Activated CD4-positive, alpha-beta memory T cell treated with anti-CD3 and anti-CD28 coated beads for 36 hours (primary cell): ENCODE measurements at regions not wholly inside any gene's neighbourhood (a gene's known extent, or its start where the extent isn't known, plus 50 kb on each side); places are given as distances from the start of the nearest gene placed in this dataset.
"Not testable (repeated sequence)": the region's sequence is repeated elsewhere in the genome, so short reads cannot be mapped to it uniquely, and the experiment has no call there.

ENCODE experiments used
- CTCF ChIA-PET: fragments of 350-600 bp; sonication (Branson Sonifier 250); formaldehyde crosslinking; loops from one replicate; lab custom pipeline; 2021; ENCODE audit warnings: antibody characterized with exemption, inconsistent platforms; lab: Charles Lee
- POLR2A ChIA-PET: fragments of 350-600 bp; sonication (Branson Sonifier 250); formaldehyde crosslinking; loops from one replicate; lab custom pipeline; 2021; ENCODE audit warnings: antibody characterized with exemption; lab: Charles Lee
- DNase-seq: peaks from one replicate; pipeline ENCODE4 v3.0.0-alpha.2; 2020
- H3K27ac Mint-ChIP-seq: one replicate; pipeline ENCODE4 v1.8.0; 2021; ENCODE audit warnings: mixed read lengths
- H3K27me3 Mint-ChIP-seq: one replicate; pipeline ENCODE4 v1.8.0; 2021; ENCODE audit warnings: mixed read lengths
- H3K36me3 Mint-ChIP-seq: one replicate; pipeline ENCODE4 v1.8.0; 2021; ENCODE audit warnings: mixed read lengths
- H3K4me1 Mint-ChIP-seq: one replicate; pipeline ENCODE4 v1.8.0; 2021; ENCODE audit warnings: low read depth, mixed read lengths
- H3K4me3 Mint-ChIP-seq: one replicate; pipeline ENCODE4 v1.8.0; 2021; ENCODE audit warnings: mild to moderate bottlenecking, mixed read lengths
- H3K9me3 Mint-ChIP-seq: one replicate; pipeline ENCODE4 v1.8.0; 2021; ENCODE audit warnings: mixed read lengths
- intact Hi-C: fragments of 100-400 bp; cut with micrococcal nuclease; formaldehyde crosslinking; loops from one replicate; pipeline ENCODE4 v1.15.1; 2023

DNA sequence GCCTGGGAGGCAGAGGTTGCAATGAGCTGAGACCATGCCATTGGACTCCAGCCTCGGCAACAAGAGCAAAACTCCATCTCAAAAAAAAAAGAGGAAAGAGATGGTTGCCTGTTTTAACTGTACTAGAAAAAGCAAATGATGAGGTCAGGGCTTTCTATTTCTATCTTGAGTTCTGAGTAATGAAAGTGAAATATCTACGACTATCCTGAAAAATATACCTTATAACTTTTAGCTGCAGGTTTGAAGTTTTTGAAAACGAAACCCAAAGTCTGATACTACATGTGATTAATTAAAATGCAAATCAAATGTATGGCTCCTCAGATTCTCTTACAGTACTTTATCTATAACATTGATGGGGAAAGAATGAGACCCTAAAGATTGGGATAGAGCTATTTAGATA, 636.2 kb upstream of the LRRN3 start:
- ChIA-PET POLR2A (no interaction called here), CTCF (interaction anchor here (0.6 kb wide), 1 partner anchor 41 kb away, joined by 3 read pairs; no protein-coding TSS in a partner anchor)
- no peaks in the 10 kb centered on the region for H3K36me3 Mint-ChIP-seq
- H3K9me3 Mint-ChIP-seq, result no peaks in the 10 kb centered on the region
- intact Hi-C loops, result no loop called here
- no peak overlapping the region for H3K27ac Mint-ChIP-seq
- no peak overlapping the region for H3K4me3 Mint-ChIP-seq
- no peaks in the 10 kb centered on the region for H3K27me3 Mint-ChIP-seq
- no peaks in the 10 kb centered on the region for H3K4me1 Mint-ChIP-seq
- no peak for DNase-seq

DNA sequence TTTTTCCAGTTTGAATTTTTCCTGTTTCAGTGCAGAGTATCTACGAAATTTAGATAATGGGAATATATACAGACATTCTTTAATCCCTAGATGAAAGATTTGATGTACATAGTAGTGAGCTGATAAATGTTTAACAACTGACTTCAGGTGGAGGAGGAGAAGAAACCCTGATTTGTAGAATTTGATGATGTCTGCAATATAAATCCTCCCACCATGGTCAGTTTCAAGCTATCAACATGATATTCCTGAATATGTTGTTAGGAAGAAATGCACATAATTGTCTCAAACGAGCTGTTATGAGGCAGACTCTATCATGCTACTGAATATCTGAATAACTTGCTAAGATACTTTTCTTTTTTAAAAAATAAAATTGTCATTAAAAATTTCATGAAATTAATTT, 629.3 kb upstream of the LRRN3 start:
- intact Hi-C loops, result no loop called here
- no peak overlapping the region for H3K4me3 Mint-ChIP-seq
- CTCF ChIA-PET, result no interaction called here
- POLR2A ChIA-PET, result no interaction called here
- H3K36me3 Mint-ChIP-seq, result no peaks in the 10 kb centered on the region
- H3K4me1 Mint-ChIP-seq, result no peaks in the 10 kb centered on the region
- H3K9me3 Mint-ChIP-seq, result no peaks in the 10 kb centered on the region
- no peak for DNase-seq
- H3K27me3 Mint-ChIP-seq, result no peaks in the 10 kb centered on the region
- no peak overlapping the region for H3K27ac Mint-ChIP-seq

DNA sequence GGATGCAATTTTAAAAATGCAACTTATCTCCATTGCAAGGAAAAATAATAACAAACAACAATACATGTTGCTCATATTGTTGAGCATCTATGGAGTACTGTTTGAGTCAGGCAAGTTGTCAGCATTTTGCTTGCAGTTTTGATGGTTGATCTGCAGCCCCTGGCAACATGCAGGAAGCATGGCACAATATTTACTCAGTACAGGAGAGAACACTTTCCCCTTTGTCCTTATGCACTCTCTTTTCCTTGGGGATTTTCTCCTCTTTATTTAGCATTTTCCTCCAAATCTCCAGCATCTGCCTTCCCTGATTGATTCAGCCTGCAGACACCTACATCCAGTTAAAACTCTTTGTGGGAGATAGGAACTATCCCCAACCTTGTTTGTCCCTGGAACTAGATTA, 620.5 kb upstream of the LRRN3 start:
- intact Hi-C loops, result no loop called here
- Mint-ChIP-seq H3K4me3 (no peak overlapping the region), H3K4me1 (no peaks in the 10 kb centered on the region), H3K9me3 (no peaks in the 10 kb centered on the region), H3K36me3 (no peaks in the 10 kb centered on the region), H3K27me3 (no peaks in the 10 kb centered on the region), H3K27ac (no peak overlapping the region)
- no peak for DNase-seq
- CTCF ChIA-PET, result no interaction called here
- POLR2A ChIA-PET, result no interaction called here

DNA sequence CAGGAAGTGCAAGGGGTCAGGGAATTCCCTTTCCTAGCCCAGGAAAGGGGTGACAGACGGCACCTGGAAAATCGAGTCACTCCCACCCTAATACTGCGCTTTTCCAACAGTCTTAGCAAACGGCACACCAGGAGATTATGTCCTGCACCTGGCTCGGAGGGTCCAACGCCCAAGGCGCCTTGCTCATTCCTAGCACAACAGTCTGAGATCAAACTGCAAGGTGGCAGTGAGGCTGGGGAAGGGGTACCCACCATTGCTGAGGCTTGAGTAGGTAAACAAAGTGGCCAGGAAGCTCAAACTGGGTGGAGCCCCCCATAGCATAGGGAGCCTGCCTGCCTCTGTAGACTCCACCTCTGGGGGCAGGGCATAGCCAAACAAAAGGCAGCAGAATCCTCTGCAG, 618.5 kb upstream of the LRRN3 start:
- H3K4me3 Mint-ChIP-seq, H3K4me1 Mint-ChIP-seq, H3K27ac Mint-ChIP-seq, CTCF ChIA-PET, H3K36me3 Mint-ChIP-seq, intact Hi-C loops, H3K9me3 Mint-ChIP-seq, POLR2A ChIA-PET, H3K27me3 Mint-ChIP-seq, DNase-seq: not testable (repeated sequence)

DNA sequence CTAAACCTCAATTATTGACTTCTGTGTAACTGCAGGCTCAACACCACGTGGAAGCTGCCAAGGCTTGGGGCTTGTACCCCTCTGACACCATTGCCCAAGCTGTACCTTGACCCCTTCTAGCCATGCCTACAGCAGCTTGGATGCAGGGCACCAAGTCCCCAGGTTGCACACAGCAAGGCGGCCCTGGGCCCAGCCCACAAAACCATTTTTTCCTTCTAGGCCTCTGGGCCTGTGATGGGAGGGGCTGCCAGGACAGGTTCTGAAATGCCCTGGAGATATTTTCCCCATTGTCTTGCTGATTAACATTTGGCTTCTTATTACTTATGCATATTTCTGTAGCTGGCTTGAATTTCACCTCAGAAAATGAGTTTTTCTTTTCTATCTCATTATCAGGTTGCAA, 610.0 kb upstream of the LRRN3 start:
- Mint-ChIP-seq H3K27ac (no peak overlapping the region), H3K27me3 (no peaks in the 10 kb centered on the region), H3K9me3 (peaks cover 22% of the 10 kb centered on the region), H3K36me3 (no peaks in the 10 kb centered on the region), H3K4me3 (no peak overlapping the region), H3K4me1 (no peaks in the 10 kb centered on the region)
- POLR2A ChIA-PET, result no interaction called here
- CTCF ChIA-PET, result no interaction called here
- DNase-seq, result no peak
- intact Hi-C loops, result no loop called here

DNA sequence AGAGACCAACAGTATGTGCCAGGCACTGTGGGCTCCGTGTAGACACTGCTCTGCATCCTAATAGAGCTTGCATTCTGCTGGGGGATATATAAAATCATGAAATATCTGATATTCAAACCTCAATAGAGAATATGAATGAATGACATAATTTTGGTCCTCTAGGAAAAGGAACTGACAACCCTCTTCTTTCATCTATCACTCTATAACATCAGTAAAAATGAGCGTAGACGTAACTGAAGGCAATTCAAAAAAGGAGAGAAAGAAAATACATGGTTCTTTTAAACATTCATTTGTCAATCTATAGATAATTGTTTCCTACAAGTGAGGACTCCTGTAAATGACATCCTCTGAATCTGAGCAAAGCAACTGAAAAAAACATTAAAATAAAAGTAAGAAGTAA, 607.4 kb upstream of the LRRN3 start:
- CTCF ChIA-PET, result no interaction called here

DNA sequence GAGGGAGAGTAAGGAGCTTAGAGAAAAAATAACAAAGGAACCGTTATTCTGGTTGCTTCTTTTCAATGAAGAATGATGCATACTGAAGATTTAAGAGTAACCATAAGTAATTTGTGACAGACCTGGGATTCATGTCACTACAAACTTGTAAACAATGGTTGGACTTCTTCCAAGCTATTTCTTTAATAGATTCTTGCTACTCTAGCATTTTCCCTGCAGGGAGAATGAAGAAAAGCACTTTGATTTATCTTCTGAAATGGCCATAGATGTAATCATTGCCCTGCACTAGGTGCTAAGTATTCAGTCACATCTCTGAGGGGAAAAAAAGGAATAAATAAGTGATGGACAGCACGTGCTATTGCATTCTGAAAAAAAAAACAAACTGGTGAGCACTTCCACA, 606.6 kb upstream of the LRRN3 start:
- CTCF ChIA-PET, result no interaction called here
- H3K27me3 Mint-ChIP-seq, result no peaks in the 10 kb centered on the region
- no peaks in the 10 kb centered on the region for H3K4me1 Mint-ChIP-seq
- H3K4me3 Mint-ChIP-seq, result no peak overlapping the region
- DNase-seq, result no peak
- intact Hi-C loops, result no loop called here
- POLR2A ChIA-PET, result no interaction called here
- no peaks in the 10 kb centered on the region for H3K36me3 Mint-ChIP-seq
- H3K27ac Mint-ChIP-seq, result no peak overlapping the region
- H3K9me3 Mint-ChIP-seq, result peaks cover 21% of the 10 kb centered on the region

More for the DNA sequence above, 607.4 kb upstream of the LRRN3 start:
- intact Hi-C loops, result no loop called here
- no peak overlapping the region for H3K4me3 Mint-ChIP-seq
- peaks cover 21% of the 10 kb centered on the region for H3K9me3 Mint-ChIP-seq
- H3K27ac Mint-ChIP-seq, result no peak overlapping the region
- POLR2A ChIA-PET, result no interaction called here
- no peaks in the 10 kb centered on the region for H3K27me3 Mint-ChIP-seq
- H3K36me3 Mint-ChIP-seq, result no peaks in the 10 kb centered on the region
- DNase-seq, result no peak
- no peaks in the 10 kb centered on the region for H3K4me1 Mint-ChIP-seq

DNA sequence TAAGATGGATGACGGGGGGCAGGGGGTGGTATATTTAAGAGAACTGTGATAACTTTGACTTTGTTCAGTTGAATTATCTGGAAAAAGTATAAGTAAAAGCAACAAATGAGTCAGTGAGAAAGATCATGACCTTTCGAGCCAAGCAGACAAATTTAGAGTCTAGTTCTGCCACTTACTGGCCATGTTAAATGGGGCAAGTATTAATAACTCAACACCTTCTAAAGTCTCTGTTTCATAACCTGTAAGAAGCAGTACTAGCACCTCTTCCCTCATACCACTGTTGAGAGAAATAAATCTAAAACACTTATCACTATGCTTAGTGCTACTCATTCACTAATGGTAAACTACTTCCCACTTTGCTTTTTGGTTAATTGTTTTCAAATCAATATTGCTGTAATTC, 604.4 kb upstream of the LRRN3 start:
- intact Hi-C loops, result no loop called here
- no peaks in the 10 kb centered on the region for H3K4me1 Mint-ChIP-seq
- peaks cover 2% of the 10 kb centered on the region for H3K27me3 Mint-ChIP-seq
- peaks cover 10% of the 10 kb centered on the region for H3K9me3 Mint-ChIP-seq
- CTCF ChIA-PET, result no interaction called here
- POLR2A ChIA-PET, result no interaction called here
- no peaks in the 10 kb centered on the region for H3K36me3 Mint-ChIP-seq
- DNase-seq, result no peak
- H3K4me3 Mint-ChIP-seq, result no peak overlapping the region
- H3K27ac Mint-ChIP-seq, result no peak overlapping the region

DNA sequence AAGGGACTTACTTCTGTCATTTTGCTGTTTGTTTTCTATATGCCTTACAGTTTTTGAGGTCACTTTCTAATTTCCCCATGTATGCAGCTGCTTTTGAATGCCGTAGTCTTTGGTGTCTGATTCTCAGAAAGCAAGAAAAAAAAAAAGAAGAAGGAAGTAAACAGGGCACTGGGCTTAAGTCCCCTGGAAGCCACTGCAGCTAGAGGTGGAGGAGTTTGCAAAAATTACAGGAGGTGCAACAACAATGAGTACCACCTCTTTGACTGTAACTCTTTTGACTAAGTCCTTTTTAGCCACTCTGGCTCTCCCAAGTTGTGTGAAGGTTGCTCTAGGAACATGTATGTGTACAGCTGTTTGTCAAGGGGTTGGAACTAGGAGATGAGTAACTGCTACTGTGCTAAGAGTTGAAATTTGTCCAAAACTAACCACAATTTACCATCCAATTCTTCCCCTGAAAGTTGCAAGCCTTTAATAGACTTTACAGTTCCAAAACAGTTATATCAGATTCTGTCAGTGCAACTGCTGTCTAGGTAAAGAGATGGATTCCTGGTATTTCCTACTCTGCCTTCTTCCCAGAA, 588.0 kb upstream of the LRRN3 start:
- H3K27ac Mint-ChIP-seq, result no peak overlapping the region
- no peak overlapping the region for H3K4me3 Mint-ChIP-seq
- H3K4me1 Mint-ChIP-seq, result no peaks in the 10 kb centered on the region
- POLR2A ChIA-PET, result no interaction called here
- H3K27me3 Mint-ChIP-seq, result no peaks in the 10 kb centered on the region
- intact Hi-C loops, result no loop called here
- DNase-seq, result no peak
- H3K36me3 Mint-ChIP-seq, result no peaks in the 10 kb centered on the region
- CTCF ChIA-PET, result no interaction called here
- H3K9me3 Mint-ChIP-seq, result no peaks in the 10 kb centered on the region

DNA sequence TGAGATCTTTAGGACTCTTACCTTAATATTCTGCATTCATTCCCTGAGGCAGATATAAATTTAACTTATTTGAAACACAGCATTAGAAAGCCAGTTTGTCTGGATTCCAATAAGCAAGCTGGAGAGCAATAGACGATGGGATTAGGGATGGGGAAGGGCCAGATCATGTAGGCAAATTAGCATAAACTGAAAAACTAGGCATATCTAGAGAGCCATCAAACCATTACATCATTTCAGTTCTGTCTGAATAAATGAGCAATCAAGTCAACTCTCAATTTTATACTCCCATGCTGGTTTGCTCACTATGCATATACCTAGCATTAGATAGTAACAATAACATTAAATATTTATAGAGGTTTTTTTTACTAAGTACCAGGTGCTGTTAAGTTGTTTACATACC, 583.6 kb upstream of the LRRN3 start:
- H3K27me3 Mint-ChIP-seq, result no peaks in the 10 kb centered on the region
- H3K4me3 Mint-ChIP-seq, result no peak overlapping the region
- H3K4me1 Mint-ChIP-seq, result no peaks in the 10 kb centered on the region
- no peaks in the 10 kb centered on the region for H3K9me3 Mint-ChIP-seq
- no peak for DNase-seq
- H3K27ac Mint-ChIP-seq, result no peak overlapping the region
- POLR2A ChIA-PET, result no interaction called here
- H3K36me3 Mint-ChIP-seq, result no peaks in the 10 kb centered on the region
- CTCF ChIA-PET, result no interaction called here
- intact Hi-C loops, result no loop called here

DNA sequence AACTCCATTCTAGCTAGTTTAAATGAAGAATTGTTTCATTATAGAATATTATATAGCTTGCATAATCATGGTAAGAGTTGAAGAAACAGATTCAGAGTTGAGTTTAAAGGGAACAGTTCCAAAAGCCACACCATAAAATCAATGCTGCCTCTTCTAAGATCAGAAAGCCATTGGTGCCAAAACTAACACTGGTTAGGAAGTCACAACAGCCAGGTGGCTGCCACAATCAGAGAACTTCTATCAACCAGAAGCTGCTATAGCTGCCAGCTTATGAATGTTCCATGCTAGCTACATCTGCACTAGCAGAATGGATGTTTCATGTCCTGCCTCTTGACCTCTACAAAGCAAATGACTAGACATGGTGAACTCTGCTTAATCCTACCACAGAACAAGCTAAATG, 583.1 kb upstream of the LRRN3 start:
- H3K9me3 Mint-ChIP-seq, result no peaks in the 10 kb centered on the region
- ChIA-PET CTCF (no interaction called here), POLR2A (no interaction called here)
- H3K27ac Mint-ChIP-seq, result no peak overlapping the region
- H3K4me1 Mint-ChIP-seq, result no peaks in the 10 kb centered on the region
- no peak overlapping the region for H3K4me3 Mint-ChIP-seq
- no peak for DNase-seq
- no peaks in the 10 kb centered on the region for H3K36me3 Mint-ChIP-seq
- intact Hi-C loops, result no loop called here
- no peaks in the 10 kb centered on the region for H3K27me3 Mint-ChIP-seq

DNA sequence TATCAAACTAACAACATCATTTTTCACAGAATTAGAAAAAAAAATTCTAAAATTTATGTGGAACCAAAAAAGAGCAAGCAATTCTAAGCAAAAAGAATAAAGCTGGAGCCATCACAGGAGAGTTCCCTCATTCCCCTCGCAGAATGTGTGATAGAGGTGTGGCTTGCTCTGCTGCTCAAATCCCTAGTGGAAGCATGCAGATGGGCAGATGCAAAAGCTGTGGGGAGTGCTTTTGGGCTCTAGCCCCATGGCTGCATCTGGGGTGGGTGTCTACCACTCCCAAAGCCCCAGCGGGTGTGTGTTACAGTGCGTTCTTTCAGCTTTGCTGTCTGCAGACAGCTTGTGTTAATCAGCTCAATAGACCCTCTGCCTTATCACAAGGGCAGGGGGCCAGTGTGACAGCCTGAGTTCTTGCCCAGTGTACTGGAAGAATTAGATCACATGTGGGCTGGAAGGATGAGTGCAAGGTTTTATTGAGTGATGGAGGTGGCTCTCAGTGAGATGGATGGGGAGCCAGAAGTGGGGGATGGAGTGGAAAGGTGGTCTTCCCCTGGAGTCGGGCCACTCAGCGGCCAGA, 575.9 kb upstream of the LRRN3 start:
- not testable (repeated sequence) for H3K9me3 Mint-ChIP-seq, H3K4me3 Mint-ChIP-seq, H3K27me3 Mint-ChIP-seq

DNA sequence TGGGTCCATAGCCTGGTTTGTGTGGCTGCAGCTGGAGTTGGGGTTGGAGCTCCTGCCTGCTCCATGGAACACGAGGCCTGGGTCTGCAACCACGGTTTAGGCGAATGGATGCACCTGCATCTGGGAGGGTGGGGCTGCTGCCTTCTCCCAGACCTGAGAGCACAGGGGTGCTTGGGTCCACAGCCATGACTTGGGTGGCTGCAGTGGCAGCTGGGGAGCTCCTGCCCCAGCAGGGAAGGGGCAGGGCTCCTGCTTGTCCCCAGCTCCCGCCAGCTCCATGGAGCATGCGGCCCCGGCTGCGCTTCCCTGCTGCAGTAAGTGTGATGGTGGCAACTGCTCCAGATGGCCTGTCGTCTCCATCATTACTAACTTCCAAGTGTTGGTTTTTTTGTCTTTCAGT, 571.1 kb upstream of the LRRN3 start:
- CTCF ChIA-PET, result no interaction called here
- no peak for DNase-seq
- Mint-ChIP-seq H3K4me1 (no peaks in the 10 kb centered on the region), H3K27ac (no peak overlapping the region), H3K4me3 (no peak overlapping the region), H3K9me3 (no peaks in the 10 kb centered on the region), H3K36me3 (no peaks in the 10 kb centered on the region), H3K27me3 (no peaks in the 10 kb centered on the region)
- intact Hi-C loops, result no loop called here
- POLR2A ChIA-PET, result no interaction called here

More for the DNA sequence above, 575.9 kb upstream of the LRRN3 start:
- intact Hi-C loops, POLR2A ChIA-PET, DNase-seq, H3K36me3 Mint-ChIP-seq, H3K4me1 Mint-ChIP-seq, CTCF ChIA-PET, H3K27ac Mint-ChIP-seq: not testable (repeated sequence)
